ENCODE measurements at regions not wholly inside any gene's neighbourhood (a gene's known extent, or its start where the extent isn't known, plus 50 kb on each side); places are given as distances from the start of the nearest gene placed in this dataset.
"Not testable (repeated sequence)": the region's sequence is repeated elsewhere in the genome, so short reads cannot be mapped to it uniquely, and the experiment has no call there.

GRCh38 chr2:53511549-53511948 lies 256.1 kb upstream of the CHAC2 start:
- Histone ChIP-seq H3K4me1 (no peaks in the 10 kb centered on the region), H3K27me3 (ENCODE audit: insufficient read depth in 3 of 3, low read length in 2 of 3) (peaks cover 0 to 2% (median 0%) of the 10 kb centered on the region in 3 donors), H3K9me3 (no peaks in the 10 kb centered on the region), H3K4me3 (no peak overlapping the region), H3K36me3 (ENCODE audit: insufficient read depth in 1 of 2, low read depth in 1 of 2) (no peaks in the 10 kb centered on the region), H3K27ac (no peak overlapping the region)
- 88 to 92% (median 90%) methylated on average over 4 of the region's 4 CpGs for WGBS, 3 donors
- no peak for ATAC-seq
- no peak for TF ChIP-seq CTCF (IDR thresholded peaks at IDR 0.05)
- intact Hi-C loops (cut with DNase I): no loop called here
- no peak for DNase-seq

GRCh38 chr2:53510401-53510800 lies 257.2 kb upstream of the CHAC2 start:
- Histone ChIP-seq H3K4me1 (no peaks in the 10 kb centered on the region), H3K36me3 (ENCODE audit: insufficient read depth in 1 of 2, low read depth in 1 of 2) (no peaks in the 10 kb centered on the region), H3K27me3 (ENCODE audit: insufficient read depth in 3 of 3, low read length in 2 of 3) (no peaks in the 10 kb centered on the region), H3K4me3 (no peak overlapping the region), H3K9me3 (no peaks in the 10 kb centered on the region), H3K27ac (no peak overlapping the region)
- WGBS, 3 donors: 53 to 67% (median 55%) methylated on average over 4 of the region's 4 CpGs
- no peak for TF ChIP-seq CTCF (IDR thresholded peaks at IDR 0.05)
- no peak for ATAC-seq
- intact Hi-C loops (cut with DNase I): no loop called here
- DNase-seq: no peak

- Histone ChIP-seq H3K27ac (no peak overlapping the region), H3K36me3 (ENCODE audit: insufficient read depth in 1 of 2, low read depth in 1 of 2) (no peaks in the 10 kb centered on the region), H3K4me3 (no peak overlapping the region), H3K27me3 (ENCODE audit: insufficient read depth in 3 of 3, low read length in 2 of 3) (no peaks in the 10 kb centered on the region), H3K4me1 (no peaks in the 10 kb centered on the region), H3K9me3 (no peaks in the 10 kb centered on the region)
- ATAC-seq: no peak
- no peak for DNase-seq
- no peak for TF ChIP-seq CTCF (IDR thresholded peaks at IDR 0.05)
- intact Hi-C loops (cut with DNase I): no loop called here
- 61 to 73% (median 63%) methylated on average over 9 of the region's 9 CpGs for WGBS, 3 donors
Observed at GRCh38 chr2:53509831-53510388, 257.7 kb upstream of the CHAC2 start.

GRCh38 chr2:53508667-53509066 lies 258.9 kb upstream of the CHAC2 start:
- DNase-seq: no peak
- 70 to 74% (median 73%) methylated on average over 3 of the region's 3 CpGs for WGBS, 3 donors

GRCh38 chr2:53507070-53507469 lies 260.5 kb upstream of the CHAC2 start:
- H3K4me1 ChIP-seq; ATAC-seq; H3K4me3 ChIP-seq; H3K27me3 ChIP-seq (ENCODE audit: insufficient read depth in 3 of 3, low read length in 2 of 3); H3K27ac ChIP-seq; DNase-seq; H3K36me3 ChIP-seq (ENCODE audit: insufficient read depth in 1 of 2, low read depth in 1 of 2); intact Hi-C loops (cut with DNase I); H3K9me3 ChIP-seq: not testable (repeated sequence)
- 68 to 69% (median 69%) methylated on average over 3 of the region's 3 CpGs for WGBS, 3 donors

More at GRCh38 chr2:53508667-53509066, 258.9 kb upstream of the CHAC2 start:
- intact Hi-C loops (cut with DNase I): no loop called here
- Histone ChIP-seq H3K4me3 (no peak overlapping the region), H3K36me3 (ENCODE audit: insufficient read depth in 1 of 2, low read depth in 1 of 2) (no peaks in the 10 kb centered on the region), H3K4me1 (no peaks in the 10 kb centered on the region), H3K9me3 (no peaks in the 10 kb centered on the region), H3K27me3 (ENCODE audit: insufficient read depth in 3 of 3, low read length in 2 of 3) (no peaks in the 10 kb centered on the region), H3K27ac (no peak overlapping the region)
- TF ChIP-seq CTCF (IDR thresholded peaks at IDR 0.05): no peak
- ATAC-seq: no peak

Data from psoas muscle (tissue), 7 donors.